ENCODE measurements at regions not wholly inside any gene's neighbourhood (a gene's known extent, or its start where the extent isn't known, plus 50 kb on each side); places are given as distances from the start of the nearest gene placed in this dataset.
A peak's percentile ranks its signal among the peaks of the same experiment; 100 is the strongest.
"Not testable (repeated sequence)": the region's sequence is repeated elsewhere in the genome, so short reads cannot be mapped to it uniquely, and the experiment has no call there.

DNA sequence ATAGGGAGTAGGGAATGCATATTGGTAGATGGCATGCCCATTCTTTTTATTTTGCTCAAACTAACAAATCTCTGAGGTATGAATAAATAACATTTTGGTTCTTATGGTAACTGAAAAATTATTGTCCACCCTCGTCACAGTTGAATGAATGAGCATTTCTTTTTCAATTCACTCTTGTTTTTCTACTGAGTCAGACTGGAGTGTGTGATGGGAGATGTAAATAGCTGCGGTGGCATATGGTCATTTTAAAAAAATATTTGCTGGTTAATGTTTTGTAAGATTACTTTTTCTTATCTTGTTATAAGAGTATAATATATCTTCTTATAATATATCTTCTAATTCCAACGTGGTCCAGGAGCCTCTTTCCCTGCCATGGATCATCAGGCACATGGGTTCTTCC lies 586.5 kb downstream of the SLITRK5 start:
- no peak for DNase-seq

DNA sequence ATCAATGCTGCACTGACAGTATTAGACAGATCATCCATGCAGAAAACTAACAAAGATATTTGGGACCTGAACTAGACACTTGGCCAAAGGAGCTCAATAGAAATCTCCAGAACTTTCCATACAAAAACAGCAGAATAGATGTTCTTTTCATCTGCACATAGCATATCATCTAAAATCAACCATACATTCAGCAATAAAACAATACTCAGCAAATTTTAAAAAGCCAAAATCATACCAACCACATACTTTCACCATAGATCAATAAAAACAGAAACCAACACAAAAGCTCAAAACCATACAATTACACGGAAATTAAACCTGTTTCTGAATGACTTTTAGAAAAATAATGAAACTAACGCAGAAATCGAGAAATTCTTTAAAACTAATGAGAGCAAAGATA lies 592.6 kb downstream of the SLITRK5 start:
- DNase-seq = no peak

DNA sequence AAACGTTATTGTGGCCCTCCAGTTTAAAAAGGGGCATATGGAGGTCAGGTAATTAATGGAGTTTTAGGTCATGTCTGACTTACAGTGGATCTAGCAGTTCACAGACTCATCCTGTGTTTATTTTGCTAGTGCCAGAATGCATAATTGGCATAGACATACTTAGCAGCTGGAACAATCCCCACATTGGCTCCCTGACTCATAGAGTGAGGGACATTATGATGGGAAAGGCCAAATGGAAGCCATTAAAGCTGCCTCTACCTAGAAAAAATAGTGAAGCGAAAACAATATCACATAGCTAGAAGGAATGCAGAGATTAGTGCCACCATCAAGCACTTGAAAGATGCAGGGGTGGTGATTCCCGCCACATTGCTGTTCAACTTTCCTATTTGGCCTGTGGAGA lies 610.7 kb downstream of the SLITRK5 start:
- no peak for DNase-seq

DNA sequence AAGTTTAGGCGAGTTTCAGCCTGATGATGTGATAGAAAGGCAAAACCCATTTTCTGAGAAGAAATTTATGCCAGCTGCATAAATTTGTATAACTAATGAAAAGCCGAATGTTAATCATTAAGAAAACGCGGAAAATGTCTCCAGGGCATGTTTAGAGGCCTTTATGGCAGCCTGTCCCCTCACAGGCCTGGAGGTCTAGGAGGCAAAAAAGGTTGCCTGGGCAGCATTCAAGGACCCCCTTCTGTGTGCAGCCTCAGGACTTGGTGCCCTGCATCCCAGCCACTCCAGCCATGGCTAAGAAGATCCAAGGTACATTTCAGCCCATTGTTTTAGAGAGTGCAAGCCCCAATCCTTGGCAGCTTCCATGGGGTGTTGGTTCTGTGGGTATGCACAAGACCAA lies 614.2 kb downstream of the SLITRK5 start:
- no peak for DNase-seq

DNA sequence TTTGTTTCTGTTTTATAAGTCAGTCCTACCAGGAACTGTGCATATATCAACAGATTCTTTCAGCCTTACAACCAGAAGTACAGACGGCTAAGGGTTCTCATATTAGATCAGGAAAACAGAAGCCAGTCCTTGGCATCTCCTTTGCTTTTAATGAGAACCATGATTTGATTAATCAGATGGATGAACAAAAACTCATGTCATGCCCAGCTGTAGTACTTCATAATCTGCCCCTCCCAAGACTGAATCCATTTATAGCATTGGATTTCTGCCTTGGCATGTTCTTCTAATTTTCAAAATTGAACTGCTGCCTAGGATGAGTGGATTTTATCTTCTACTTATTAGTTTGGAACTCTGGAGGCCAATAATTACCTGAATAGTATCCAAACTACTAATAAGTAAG lies 617.2 kb downstream of the SLITRK5 start:
- no peak for DNase-seq

DNA sequence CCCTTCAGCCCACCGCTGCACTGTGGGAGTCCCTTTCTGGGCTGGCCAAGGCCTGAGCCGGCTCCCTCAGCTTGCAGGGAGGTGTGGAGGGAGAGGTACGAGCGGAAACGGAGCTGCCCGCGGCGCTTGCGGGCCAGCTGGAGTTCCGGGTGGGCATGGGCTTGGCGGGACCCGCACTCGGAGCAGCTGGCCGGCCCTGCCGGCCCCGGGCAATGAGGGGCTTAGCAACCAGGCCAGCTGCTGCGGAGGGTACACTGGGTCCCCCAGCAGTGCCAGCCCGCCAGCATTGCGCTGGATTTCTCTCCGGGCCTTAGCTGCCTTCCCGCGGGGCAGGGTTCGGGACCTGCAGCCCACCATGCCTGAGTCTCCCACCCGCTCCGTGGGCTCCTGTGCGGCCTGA lies 620.6 kb downstream of the SLITRK5 start:
- not testable (repeated sequence) for DNase-seq

DNA sequence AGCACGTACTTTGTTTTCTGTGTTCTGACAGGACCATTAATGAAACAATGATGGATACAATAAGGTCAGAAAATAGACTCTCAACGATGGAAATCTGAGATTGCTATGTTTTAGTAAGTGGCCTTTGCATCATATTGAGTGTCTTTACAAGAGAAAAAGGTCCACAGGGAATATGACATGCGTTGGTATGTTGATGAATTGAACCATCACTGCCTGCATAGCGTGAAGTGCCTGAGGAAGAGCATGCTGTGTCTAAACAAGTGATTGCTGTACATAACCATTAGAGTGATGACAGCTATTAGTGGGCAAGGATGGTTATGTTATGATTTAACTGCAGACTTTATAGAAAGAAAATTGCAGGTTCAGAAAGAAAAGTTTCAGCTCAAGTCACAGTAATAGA lies 623.2 kb downstream of the SLITRK5 start:
- DNase-seq = no peak

DNA sequence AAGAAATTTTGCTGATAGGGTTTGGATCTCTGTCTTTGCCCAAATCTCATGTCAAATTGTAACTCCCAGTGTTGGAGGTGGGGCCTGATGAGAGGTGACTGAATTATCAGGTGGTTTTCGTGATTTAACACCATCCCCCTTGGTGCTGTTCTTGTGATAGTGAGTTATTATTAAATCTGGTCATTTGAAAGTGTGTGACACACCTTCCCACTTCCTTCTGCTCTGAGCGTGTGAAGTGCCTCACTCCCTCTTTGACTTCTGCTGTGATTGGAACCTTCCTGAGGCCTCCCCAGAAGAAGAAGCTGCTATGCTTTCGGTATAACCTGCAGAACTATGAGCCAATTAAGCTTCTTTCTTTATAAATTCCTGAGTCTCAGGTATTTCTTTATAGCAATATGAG lies 632.0 kb downstream of the SLITRK5 start:
- DNase-seq = no peak

DNA sequence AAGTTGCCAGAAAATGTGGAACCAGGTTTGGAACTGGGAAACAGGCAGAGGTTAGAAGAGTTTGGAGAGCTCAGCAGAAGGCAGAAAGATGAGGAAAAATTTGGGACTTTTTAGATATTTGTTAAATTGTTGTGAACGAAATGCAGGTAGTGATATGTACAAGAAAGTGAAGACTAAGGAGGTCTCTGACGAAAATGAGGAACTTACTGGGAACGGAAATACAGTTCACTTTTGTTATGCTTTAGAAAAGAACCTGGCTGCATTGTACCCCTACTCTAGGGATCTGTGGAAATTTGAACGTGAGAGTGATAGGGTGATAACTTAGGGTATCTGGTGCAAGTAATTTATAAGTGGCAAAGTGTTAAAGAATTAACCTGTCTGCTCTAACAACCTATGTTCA lies 632.4 kb downstream of the SLITRK5 start:
- no peak for DNase-seq

DNA sequence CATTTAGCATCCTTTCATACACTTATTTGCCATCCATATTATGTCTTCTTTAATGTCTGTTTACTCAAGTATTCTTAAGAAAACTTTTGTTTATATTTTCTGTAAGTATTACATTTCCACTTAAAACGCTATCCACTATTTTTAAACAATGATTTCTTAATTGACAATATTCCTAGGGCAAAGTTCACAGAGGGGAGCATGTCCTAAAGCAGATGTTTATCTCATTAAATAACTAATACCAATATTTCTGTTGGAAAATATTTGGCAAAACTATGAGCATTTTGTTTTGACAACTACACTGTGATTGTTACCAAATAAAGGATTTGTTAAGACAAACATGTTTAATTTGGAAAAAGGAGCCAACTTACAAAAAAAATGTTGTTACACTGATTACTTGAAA lies 643.3 kb downstream of the SLITRK5 start:
- DNase-seq = no peak

DNA sequence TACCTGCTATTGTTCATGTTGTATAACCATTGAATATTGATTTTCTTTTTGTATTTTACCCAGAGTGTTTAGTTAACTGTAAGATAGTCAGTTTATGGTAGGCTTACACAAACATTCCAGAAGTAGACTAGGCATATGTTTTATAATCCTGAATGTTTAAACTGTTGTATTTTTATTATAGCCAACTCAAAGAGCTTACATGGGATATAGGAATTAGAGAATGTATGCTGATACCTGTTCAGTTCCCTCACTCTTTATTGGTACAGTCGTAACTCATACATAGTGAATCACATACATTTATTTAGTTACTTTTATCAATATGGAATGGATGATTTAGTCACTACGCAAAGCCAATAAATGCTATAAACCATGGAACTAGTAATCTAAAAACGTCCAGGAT lies 657.9 kb downstream of the SLITRK5 start:
- no peak for DNase-seq

DNA sequence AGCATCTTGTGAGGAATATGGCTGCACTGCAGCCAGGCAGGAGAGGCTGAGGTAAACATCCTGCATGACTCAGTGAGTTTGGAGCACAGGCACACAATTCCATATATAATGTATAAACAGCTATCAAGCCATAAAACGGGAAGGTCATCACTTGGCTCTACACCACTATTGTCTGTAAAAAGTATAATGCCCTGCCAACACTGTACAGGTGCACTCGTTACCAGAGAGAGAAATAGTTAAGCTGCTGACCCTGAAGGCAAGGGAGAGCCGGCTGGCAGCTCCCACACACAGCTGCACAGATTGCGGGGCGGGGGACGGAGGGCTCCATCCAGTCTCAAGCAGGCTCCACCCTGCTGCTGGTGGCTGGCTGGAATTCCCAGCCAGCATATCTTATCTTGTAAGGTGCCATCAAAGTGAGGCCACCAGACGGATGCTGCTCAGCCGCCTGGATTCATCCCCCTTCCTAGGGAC lies 668.1 kb downstream of the SLITRK5 start:
- DNase-seq = no peak

DNA sequence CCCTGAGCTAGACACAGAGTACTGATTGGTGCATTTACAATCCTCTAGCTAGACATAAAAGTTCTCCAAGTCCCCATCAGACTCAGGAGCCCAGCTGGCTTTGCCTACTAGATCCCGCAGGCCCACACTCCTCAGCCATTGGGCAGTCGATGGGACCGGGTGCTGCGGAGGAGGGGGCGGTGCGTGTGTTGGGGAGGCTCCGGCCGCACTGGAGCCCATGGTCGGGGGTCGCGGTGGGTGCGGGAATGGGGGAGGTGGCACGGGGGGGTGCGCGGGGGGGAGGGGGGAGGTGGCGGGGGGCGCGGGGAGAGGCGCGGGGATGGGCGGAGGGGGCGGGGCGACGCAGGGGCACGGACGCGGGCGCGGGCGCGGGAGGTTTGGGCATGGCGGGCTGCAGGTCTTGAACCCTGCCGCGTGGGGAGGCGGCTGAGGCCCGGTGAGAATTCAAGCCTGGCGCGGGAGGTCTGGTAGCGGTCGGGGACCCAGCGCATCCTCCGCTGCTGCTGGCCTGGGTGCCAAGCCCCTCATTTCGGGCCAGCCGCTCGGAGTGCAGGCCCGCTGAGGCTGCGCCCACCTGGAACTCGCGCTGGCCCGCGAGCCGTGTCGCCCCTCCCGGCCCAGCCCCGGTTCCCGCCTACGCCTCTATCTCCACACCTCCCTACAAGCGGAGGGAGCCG lies 674.1 kb downstream of the SLITRK5 start:
- no peak for DNase-seq

DNA sequence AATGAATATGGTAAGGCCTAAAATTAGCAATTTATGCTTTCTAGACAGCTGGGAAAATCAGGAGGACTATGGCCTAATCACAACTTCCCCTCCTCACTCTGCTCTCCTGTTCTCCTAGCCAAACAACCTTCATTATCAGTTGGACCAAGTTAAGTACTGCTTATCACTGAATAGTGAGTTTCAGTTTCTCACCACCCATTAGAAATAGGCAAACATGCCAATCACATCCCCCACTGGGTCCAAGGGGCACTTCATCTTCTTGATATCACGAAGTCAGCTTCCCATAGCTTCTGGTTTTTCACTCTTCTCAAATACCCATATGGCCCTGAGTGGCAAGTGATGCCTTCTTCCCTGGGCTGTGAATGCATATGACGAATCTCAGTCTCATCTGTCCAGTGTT lies 689.6 kb downstream of the SLITRK5 start:
- DNase-seq = no peak

DNA sequence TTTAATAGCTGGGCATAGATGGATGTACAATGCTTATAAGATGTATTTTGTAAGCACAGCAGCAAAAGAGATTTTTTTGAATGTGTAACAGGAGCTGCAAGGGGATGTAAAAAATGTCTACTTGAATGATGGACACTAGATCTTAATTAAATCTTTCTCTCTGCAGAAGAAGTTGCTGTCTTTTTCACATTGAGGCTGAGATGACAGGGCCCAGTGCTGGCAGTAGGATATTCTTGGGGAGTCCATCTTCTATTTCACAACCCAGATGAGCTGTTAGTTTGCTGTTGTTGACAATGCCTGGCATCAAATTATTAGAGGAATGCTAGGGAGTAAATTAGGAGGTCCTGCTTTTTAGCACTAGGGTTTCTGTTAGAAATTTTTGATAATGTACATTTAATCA lies 698.7 kb downstream of the SLITRK5 start:
- DNase-seq = no peak

DNA sequence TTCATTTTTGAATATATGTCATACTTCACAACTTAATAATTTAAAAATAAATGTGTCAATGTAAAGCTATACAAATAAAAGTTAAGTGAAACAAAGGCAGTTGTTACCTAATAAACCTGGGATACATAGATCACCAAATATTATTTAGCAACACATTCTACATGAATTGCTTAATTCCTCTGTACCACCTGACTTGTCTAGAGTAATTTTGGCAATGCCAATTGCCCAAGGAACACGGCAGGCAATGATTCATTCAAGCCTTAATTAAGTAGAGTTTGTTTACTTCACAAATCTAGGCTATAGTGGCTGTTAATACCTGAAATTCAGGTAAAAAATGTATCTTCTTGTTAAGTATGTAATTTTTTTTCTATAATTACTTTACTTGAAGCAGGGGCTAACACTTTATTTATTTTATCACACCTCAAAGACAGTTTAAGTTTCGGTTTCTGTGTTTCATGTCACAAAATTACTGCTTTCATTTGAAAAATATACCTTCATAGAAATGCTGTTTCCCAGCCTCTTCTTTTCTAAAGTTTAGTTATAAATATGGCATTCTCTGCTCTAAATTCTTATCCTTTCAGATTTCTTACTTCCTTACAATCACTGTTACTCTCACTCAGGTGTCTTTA lies 705.7 kb downstream of the SLITRK5 start:
- DNase-seq = no peak

DNA sequence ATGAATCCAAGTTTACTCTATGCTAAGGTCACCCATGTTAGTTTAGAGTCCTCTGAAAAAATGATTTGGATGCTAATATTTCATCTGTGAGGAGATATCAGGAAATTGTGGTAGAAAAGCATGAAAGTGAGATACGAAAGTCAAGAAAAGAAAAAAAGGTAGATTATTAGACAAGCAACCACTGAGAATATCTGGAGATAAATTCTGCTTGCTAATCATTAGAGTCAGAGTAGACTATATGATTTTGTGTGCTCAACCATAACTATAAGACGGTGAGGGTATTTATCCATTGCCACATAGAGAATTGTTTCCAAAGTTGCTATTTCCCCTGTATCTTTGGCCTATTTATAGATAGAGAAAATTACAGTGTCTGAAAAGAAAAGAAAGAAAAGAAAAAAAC lies 706.7 kb downstream of the SLITRK5 start:
- no peak for DNase-seq

DNA sequence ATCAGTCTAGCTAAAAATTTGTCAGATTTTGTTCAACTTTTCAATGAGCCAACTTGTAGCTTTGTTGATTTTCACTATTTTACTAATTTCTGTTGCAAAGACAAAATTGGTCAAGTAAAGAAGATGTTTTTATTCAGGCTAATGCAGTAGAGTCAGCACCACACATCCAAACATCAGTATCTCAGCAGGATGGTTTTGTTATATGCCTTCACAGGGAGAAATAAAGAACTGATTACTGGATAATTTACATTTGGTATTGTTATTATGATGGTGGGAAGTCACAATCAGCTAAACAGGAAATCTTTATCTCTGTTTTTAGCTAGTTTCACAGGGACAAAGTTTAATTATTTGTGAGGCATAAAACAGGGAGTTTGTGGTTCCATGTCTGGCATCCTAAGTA lies 713.4 kb downstream of the SLITRK5 start:
- no peak for DNase-seq

DNA sequence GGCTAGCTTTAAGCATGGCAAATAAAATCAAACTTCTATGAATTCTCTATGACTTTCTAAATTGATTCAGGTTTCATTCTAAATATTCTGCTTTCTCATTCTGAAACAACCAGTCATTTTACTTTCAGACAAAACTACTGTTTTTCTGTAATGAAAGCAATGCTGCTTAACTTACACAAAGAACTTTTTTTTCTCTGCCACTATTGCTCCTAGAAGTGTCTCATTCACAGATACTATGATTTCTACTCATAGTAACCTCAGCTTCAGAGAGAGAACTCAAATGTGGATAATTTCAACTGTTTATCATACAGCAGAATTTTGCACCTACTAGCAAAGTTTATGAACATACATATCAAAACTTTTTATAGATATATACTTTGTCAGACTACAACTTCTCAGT lies 724.6 kb downstream of the SLITRK5 start:
- no peak for DNase-seq

DNA sequence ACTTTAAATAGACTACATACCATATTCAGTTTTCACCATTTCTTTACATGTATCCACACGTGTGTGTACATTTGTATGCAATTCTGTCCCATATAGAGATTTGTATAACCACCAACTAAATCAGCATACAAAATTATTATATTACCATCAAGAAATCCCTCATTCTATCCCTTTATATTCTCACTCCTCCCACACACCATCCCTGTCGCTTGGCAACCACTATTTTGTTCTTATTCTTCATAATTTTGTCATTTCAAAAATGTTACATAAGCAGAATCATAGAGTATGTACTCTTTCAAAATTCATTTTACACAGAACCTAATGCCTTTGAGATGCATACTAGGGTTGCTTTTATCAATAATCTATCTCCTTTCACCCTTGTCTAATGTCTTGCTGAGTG lies 740.5 kb downstream of the SLITRK5 start:
- DNase-seq = no peak

DNA sequence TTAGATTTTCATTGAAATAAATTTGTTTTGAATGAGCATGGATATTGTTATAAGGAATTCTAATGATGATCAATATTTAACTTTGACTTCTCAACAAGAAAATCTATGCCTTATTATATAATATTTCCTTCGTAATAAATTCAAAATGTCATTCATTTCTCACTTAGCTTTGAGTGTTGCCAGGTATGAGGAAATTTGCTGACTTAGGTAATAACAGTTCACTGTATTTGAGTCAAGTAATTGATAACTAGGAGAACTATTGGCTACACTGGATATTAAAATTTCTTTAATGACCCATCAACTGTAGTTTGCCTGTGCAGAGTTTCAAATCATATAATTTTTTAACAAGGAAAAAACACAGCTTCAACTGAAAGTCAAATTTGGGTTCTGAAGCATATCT lies 746.6 kb downstream of the SLITRK5 start:
- DNase-seq = no peak

DNA sequence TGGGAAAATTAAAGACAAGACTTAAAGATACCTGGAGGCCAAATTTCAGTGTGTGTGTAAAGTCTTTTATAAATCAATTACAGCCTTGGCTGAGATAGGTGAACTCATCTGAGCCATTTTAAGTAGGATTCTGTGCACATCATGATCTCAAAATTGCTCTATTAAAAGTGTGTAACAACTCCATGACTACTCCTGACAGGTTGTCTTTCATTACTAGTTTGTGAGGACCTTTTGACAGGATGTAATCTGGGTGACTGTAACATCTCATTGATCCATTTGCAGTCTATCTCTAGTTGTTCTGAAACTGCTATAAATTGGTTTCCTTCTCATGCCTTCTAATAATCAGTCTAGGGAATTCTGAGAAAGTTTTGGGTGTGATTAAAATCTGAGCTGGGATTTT lies 753.3 kb downstream of the SLITRK5 start:
- no peak for DNase-seq

DNA sequence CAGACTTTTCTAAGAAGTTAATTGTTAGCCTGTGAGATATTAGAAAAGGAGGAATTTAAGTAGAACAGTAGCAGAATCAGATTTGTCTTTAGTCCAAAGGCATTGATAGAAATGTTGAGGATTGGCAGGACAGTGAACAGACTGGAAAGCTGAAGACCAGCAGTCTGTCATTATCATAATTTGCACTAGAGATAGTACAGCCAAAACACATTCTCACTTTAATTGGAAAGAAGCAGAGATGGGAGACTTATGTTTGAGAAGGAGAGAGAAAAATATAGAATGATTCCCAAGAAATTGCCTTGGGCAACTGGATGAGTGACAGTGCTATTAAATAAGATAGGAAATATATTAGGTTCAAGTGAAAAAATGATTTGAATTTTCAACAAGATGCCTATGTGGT lies 755.5 kb downstream of the SLITRK5 start:
- no peak for DNase-seq

DNA sequence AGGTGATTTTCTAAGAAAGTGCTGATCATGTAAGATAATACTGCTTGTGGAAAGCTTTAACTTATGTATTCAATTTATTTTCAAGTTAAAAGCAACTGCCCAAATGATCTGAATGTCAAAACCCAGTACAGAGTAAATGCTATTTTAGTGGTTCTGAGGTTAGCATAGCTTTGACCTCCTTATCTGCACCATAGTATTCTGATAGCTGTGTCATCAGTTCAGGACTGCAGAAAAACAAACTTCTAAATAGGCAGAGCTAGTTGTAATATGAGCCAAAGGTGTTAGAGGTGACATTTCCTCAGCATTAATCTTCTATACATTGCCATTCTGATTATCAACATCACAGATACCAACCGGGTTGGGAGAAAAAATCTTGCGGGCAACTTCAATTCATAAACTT lies 758.7 kb downstream of the SLITRK5 start:
- DNase-seq = peak; percentile 16

DNA sequence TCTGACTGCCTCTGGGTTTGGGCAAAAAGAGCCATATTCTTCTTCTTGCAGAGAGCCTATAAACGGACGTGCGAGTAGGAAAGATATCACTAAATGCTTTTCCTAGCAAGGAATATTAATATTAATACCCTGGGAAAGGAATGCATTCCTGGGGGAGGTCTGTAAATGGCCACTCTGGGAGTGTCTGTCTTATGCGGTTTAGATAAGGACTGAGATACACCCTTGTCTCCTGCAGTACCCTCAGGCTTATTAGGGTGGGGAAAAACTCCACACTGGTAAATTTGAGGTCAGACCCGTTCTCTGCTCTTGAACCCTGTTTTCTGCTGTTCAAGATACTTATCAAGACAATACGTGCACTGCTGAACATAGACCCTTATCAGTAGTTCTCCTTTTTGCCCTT lies 763.8 kb downstream of the SLITRK5 start:
- DNase-seq = no peak
